NT2/D1 (cell line): ENCODE measurements at regions not wholly inside any gene's neighbourhood (a gene's known extent, or its start where the extent isn't known, plus 50 kb on each side); places are given as distances from the start of the nearest gene placed in this dataset.

ENCODE experiments used
- DNase-seq: peaks from one replicate; pipeline ENCODE4 v3.0.0-alpha.2; 2011; ENCODE audit warnings: low read depth, low spot score
- H3K27me3 ChIP-seq: 2 replicates; pipeline ENCODE4 v1.6.0; 2011; ENCODE audit warnings: mild to moderate bottlenecking; ENCODE audit not compliant: insufficient read length, insufficient read depth
- H3K36me3 ChIP-seq: 2 replicates; pipeline ENCODE4 v1.6.1; 2011; ENCODE audit warnings: mild to moderate bottlenecking, low read length, mixed read lengths; ENCODE audit not compliant: insufficient read depth, insufficient read length
- H3K4me1 ChIP-seq: 2 replicates; pipeline ENCODE4 v1.5.1; 2011; ENCODE audit not compliant: insufficient read depth, insufficient read length
- H3K4me3 ChIP-seq: 2 replicates; pipeline ENCODE4 v1.5.1; 2011; ENCODE audit warnings: low read depth; ENCODE audit not compliant: insufficient read length
- H3K9ac ChIP-seq: 2 replicates; pipeline ENCODE4 v1.6.0; 2011; ENCODE audit warnings: low read depth; ENCODE audit not compliant: insufficient read length
- H3K9me3 ChIP-seq: 2 replicates; pipeline ENCODE4 v1.5.1; 2011; ENCODE audit warnings: mild to moderate bottlenecking, low read length; ENCODE audit not compliant: insufficient read depth
- SUZ12 ChIP-seq: IDR thresholded peaks from 2 replicates; pipeline ENCODE4 v1.6.1; 2011; ENCODE audit not compliant: insufficient read length, insufficient read depth; ENCODE audit errors: extremely low read depth
- YY1 ChIP-seq: IDR thresholded peaks from 2 replicates; pipeline ENCODE4 v1.6.1; 2011; ENCODE audit not compliant: insufficient read length, insufficient read depth
- ZNF274 ChIP-seq: IDR thresholded peaks from 2 replicates; pipeline ENCODE4 v1.6.1; 2011; ENCODE audit warnings: mild to moderate bottlenecking, low read depth, low read length

GRCh38 chr2:144675731-144676130, 155.8 kb upstream of the ZEB2 start:
- Histone ChIP-seq H3K9me3 (no peaks in the 10 kb centered on the region), H3K36me3 (no peaks in the 10 kb centered on the region), H3K9ac (no peak overlapping the region), H3K4me1 (no peaks in the 10 kb centered on the region), H3K27me3 (no peaks in the 10 kb centered on the region), H3K4me3 (no peak overlapping the region)
- TF ChIP-seq SUZ12 = no peak
- no peak for TF ChIP-seq YY1
- TF ChIP-seq ZNF274 = no peak
- no peak for DNase-seq

- TF ChIP-seq ZNF274 (no peak), YY1 (no peak), SUZ12 (no peak)
- H3K9me3 ChIP-seq = no peaks in the 10 kb centered on the region
- H3K4me1 ChIP-seq = no peaks in the 10 kb centered on the region
- DNase-seq = no peak
- no peak overlapping the region for H3K4me3 ChIP-seq
- H3K9ac ChIP-seq = no peak overlapping the region
- no peaks in the 10 kb centered on the region for H3K36me3 ChIP-seq
- no peaks in the 10 kb centered on the region for H3K27me3 ChIP-seq
These were observed 155.4 kb upstream of the ZEB2 start for GRCh38 chr2:144675331-144675730.

- no peaks in the 10 kb centered on the region for H3K27me3 ChIP-seq
- no peak overlapping the region for H3K9ac ChIP-seq
- TF ChIP-seq SUZ12 (no peak), ZNF274 (no peak), YY1 (no peak)
- no peaks in the 10 kb centered on the region for H3K36me3 ChIP-seq
- H3K4me1 ChIP-seq = no peaks in the 10 kb centered on the region
- DNase-seq = no peak
- H3K9me3 ChIP-seq = no peaks in the 10 kb centered on the region
- H3K4me3 ChIP-seq = no peak overlapping the region
These were observed 154.2 kb upstream of the ZEB2 start for GRCh38 chr2:144674071-144674470.

GRCh38 chr2:144673456-144673855, 153.5 kb upstream of the ZEB2 start:
- H3K4me3 ChIP-seq = no peak overlapping the region
- no peaks in the 10 kb centered on the region for H3K4me1 ChIP-seq
- H3K9ac ChIP-seq = no peak overlapping the region
- no peaks in the 10 kb centered on the region for H3K9me3 ChIP-seq
- no peaks in the 10 kb centered on the region for H3K27me3 ChIP-seq
- DNase-seq = no peak
- H3K36me3 ChIP-seq = no peaks in the 10 kb centered on the region
- no peak for TF ChIP-seq YY1
- no peak for TF ChIP-seq SUZ12
- no peak for TF ChIP-seq ZNF274

GRCh38 chr2:144671695-144672455, 152.0 kb upstream of the ZEB2 start:
- H3K4me3 ChIP-seq = no peak overlapping the region
- no peak for TF ChIP-seq SUZ12
- TF ChIP-seq ZNF274 = no peak
- no peak for TF ChIP-seq YY1
- H3K27me3 ChIP-seq = no peaks in the 10 kb centered on the region
- H3K4me1 ChIP-seq = no peaks in the 10 kb centered on the region
- H3K9ac ChIP-seq = no peak overlapping the region
- no peaks in the 10 kb centered on the region for H3K9me3 ChIP-seq
- DNase-seq = no peak
- no peaks in the 10 kb centered on the region for H3K36me3 ChIP-seq

GRCh38 chr2:144670738-144671137, 150.8 kb upstream of the ZEB2 start:
- DNase-seq = no peak
- Histone ChIP-seq H3K9ac (no peak overlapping the region), H3K4me3 (no peak overlapping the region), H3K36me3 (no peaks in the 10 kb centered on the region), H3K9me3 (no peaks in the 10 kb centered on the region), H3K27me3 (no peaks in the 10 kb centered on the region), H3K4me1 (no peaks in the 10 kb centered on the region)
- TF ChIP-seq YY1 = no peak
- no peak for TF ChIP-seq ZNF274
- no peak for TF ChIP-seq SUZ12

- TF ChIP-seq SUZ12 (no peak), ZNF274 (no peak), YY1 (no peak)
- Histone ChIP-seq H3K9ac (no peak overlapping the region), H3K9me3 (no peaks in the 10 kb centered on the region), H3K36me3 (no peaks in the 10 kb centered on the region), H3K4me3 (no peak overlapping the region), H3K27me3 (no peaks in the 10 kb centered on the region), H3K4me1 (no peaks in the 10 kb centered on the region)
- DNase-seq = no peak
These were observed 150.2 kb upstream of the ZEB2 start for GRCh38 chr2:144670080-144670479.
